GM19239 (cell line): ENCODE measurements at regions not wholly inside any gene's neighbourhood (a gene's known extent, or its start where the extent isn't known, plus 50 kb on each side); places are given as distances from the start of the nearest gene placed in this dataset.

ENCODE experiments used
- DNase-seq: peaks from one replicate; pipeline ENCODE4 v3.0.0; 2011; ENCODE audit warnings: low spot score; ENCODE audit not compliant: insufficient read length
- FAIRE-seq: peaks from 2 replicates; lab custom pipeline; 2011; peaks lifted over from hg19 to GRCh38; lab: Jason Lieb, UNC

GRCh38 chr2:217661378-217661777, 341.4 kb downstream of the TNS1 start:
- no peak for FAIRE-seq
- DNase-seq: no peak

GRCh38 chr2:217660423-217660822, 342.4 kb downstream of the TNS1 start:
- no peak for DNase-seq
- FAIRE-seq: peak; percentile 81

- DNase-seq: no peak
- no peak for FAIRE-seq
Observed at GRCh38 chr2:217658806-217659205, 344.0 kb downstream of the TNS1 start.

GRCh38 chr2:217657252-217657651, 345.5 kb downstream of the TNS1 start:
- FAIRE-seq (no peak), DNase-seq (no peak)

GRCh38 chr2:217656316-217656715, 346.5 kb downstream of the TNS1 start:
- DNase-seq (no peak), FAIRE-seq (no peak)

- DNase-seq: no peak
- no peak for FAIRE-seq
Observed at GRCh38 chr2:217655651-217656050, 347.1 kb downstream of the TNS1 start.

- DNase-seq (no peak), FAIRE-seq (no peak)
Observed at GRCh38 chr2:217654168-217654567, 348.6 kb downstream of the TNS1 start.

- DNase-seq (no peak), FAIRE-seq (no peak)
Observed at GRCh38 chr2:217652761-217653639, 349.8 kb downstream of the TNS1 start.

GRCh38 chr2:217650716-217651360, 352.0 kb downstream of the TNS1 start:
- peak; percentile 57 for DNase-seq

GRCh38 chr2:217650229-217650628, 352.6 kb downstream of the TNS1 start:
- FAIRE-seq: no peak
- DNase-seq: no peak

More at GRCh38 chr2:217650716-217651360, 352.0 kb downstream of the TNS1 start:
- FAIRE-seq: peak; percentile 82

- FAIRE-seq (no peak), DNase-seq (no peak)
Observed at GRCh38 chr2:217647925-217648324, 354.9 kb downstream of the TNS1 start.

GRCh38 chr2:217647226-217647625, 355.6 kb downstream of the TNS1 start:
- FAIRE-seq (no peak), DNase-seq (no peak)

- no peak for FAIRE-seq
- DNase-seq: no peak
Observed at GRCh38 chr2:217645896-217646295, 356.9 kb downstream of the TNS1 start.

- FAIRE-seq (no peak), DNase-seq (no peak)
Observed at GRCh38 chr2:217643789-217644301, 358.9 kb downstream of the TNS1 start.

GRCh38 chr2:217642944-217643343, 359.9 kb downstream of the TNS1 start:
- DNase-seq (no peak), FAIRE-seq (no peak)

GRCh38 chr2:217641960-217642359, 360.8 kb downstream of the TNS1 start:
- DNase-seq: no peak
- no peak for FAIRE-seq

GRCh38 chr2:217639481-217639880, 363.3 kb downstream of the TNS1 start:
- DNase-seq (no peak), FAIRE-seq (no peak)

- DNase-seq (no peak), FAIRE-seq (no peak)
Observed at GRCh38 chr2:217638533-217638932, 364.3 kb downstream of the TNS1 start.

- FAIRE-seq (no peak), DNase-seq (no peak)
Observed at GRCh38 chr2:217638031-217638430, 364.8 kb downstream of the TNS1 start.

- no peak for FAIRE-seq
- no peak for DNase-seq
Observed at GRCh38 chr2:217636991-217637561, 365.7 kb downstream of the TNS1 start.

- DNase-seq: no peak
- no peak for FAIRE-seq
Observed at GRCh38 chr2:217636578-217636977, 366.2 kb downstream of the TNS1 start.
